Esophagus muscularis mucosa (tissue), 4 donors: ENCODE measurements at regions not wholly inside any gene's neighbourhood (a gene's known extent, or its start where the extent isn't known, plus 50 kb on each side); places are given as distances from the start of the nearest gene placed in this dataset.

Experiments
- EP300 ChIP-seq: sonication (generic); formaldehyde crosslinking; IDR thresholded peaks from one replicate; pipeline ENCODE4 v1.6.1; 2017; ENCODE audit warnings: antibody characterized with exemption
- POLR2A ChIP-seq: fragments of 450-650 bp; IDR thresholded peaks from one replicate; pipeline ENCODE4 v1.6.1; 2017; ENCODE audit warnings: antibody characterized with exemption, moderate library complexity, mild to moderate bottlenecking, low read depth
- POLR2AphosphoS5 ChIP-seq, 2 donors: sonication (generic); formaldehyde crosslinking; IDR thresholded peaks; one replicate each; pipeline ENCODE4 v1.6.1; 2017; ENCODE audit warnings: antibody characterized with exemption in 2 of 2
- TF ChIP-seq, protein P1 (sequence below), 3 experiments: fragments of 200-600 bp in 2 of 3; fragments of 450-650 bp in 1 of 3; sonication (generic) in 2 of 3; IDR thresholded peaks; one replicate each; pipeline ENCODE4 v1.5.1; 2017 to 2019; ENCODE audit warnings: antibody characterized with exemption in 3 of 3, mild to moderate bottlenecking in 2 of 3, moderate library complexity in 1 of 3

DNA sequence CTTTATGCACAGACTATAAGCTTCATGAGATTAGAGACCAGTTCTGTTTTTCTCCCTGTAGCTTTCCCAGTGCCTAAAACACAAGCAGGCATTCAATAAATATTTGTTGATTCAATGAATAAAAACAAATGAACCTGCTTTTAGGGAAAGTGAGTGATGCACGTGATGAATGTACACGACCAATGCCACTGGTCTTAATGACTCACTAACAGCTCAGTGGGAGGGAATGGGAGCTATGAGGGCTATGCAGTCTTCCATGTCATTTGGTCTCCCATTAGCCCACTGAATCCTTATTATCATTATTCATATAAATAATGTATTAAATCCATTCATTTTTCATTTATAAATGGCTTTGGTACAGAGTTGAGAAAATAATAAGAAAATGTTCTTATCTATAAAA lies 247.4 kb downstream of the FBXO8 start:
- TF ChIP-seq POLR2A (no peak), EP300 (no peak), POLR2AphosphoS5 (IDR thresholded peaks at IDR 0.05) (no peak)
- TF ChIP-seq, protein P1, sequence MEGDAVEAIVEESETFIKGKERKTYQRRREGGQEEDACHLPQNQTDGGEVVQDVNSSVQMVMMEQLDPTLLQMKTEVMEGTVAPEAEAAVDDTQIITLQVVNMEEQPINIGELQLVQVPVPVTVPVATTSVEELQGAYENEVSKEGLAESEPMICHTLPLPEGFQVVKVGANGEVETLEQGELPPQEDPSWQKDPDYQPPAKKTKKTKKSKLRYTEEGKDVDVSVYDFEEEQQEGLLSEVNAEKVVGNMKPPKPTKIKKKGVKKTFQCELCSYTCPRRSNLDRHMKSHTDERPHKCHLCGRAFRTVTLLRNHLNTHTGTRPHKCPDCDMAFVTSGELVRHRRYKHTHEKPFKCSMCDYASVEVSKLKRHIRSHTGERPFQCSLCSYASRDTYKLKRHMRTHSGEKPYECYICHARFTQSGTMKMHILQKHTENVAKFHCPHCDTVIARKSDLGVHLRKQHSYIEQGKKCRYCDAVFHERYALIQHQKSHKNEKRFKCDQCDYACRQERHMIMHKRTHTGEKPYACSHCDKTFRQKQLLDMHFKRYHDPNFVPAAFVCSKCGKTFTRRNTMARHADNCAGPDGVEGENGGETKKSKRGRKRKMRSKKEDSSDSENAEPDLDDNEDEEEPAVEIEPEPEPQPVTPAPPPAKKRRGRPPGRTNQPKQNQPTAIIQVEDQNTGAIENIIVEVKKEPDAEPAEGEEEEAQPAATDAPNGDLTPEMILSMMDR (IDR thresholded peaks at IDR 0.05), result no peak
